ENCODE measurements at regions not wholly inside any gene's neighbourhood (a gene's known extent, or its start where the extent isn't known, plus 50 kb on each side); places are given as distances from the start of the nearest gene placed in this dataset.

- no peak overlapping the region for H3K9ac ChIP-seq (ENCODE audit: low read length)
- no peak overlapping the region for H2AFZ ChIP-seq (ENCODE audit: low read depth, low read length)
- no peaks in the 10 kb centered on the region for H3F3A ChIP-seq (ENCODE audit: insufficient read depth, low read length, poor library complexity, severe bottlenecking)
- H3K36me3 ChIP-seq (ENCODE audit: insufficient read depth, low read length) = no peaks in the 10 kb centered on the region
- H3K4me2 ChIP-seq (ENCODE audit: low read length) = no peak overlapping the region
- no peaks in the 10 kb centered on the region for H4K20me1 ChIP-seq (ENCODE audit: insufficient read depth)
- no peaks in the 10 kb centered on the region for H3K9me2 ChIP-seq (ENCODE audit: insufficient read depth, low read length)
- no peak for TF ChIP-seq EP300 (conservative IDR thresholded peaks at IDR 0.05; ENCODE audit: poor library complexity, severe bottlenecking)
- no peaks in the 10 kb centered on the region for H3K79me2 ChIP-seq (replicated peaks; ENCODE audit: insufficient read depth, low read length)
- no peaks in the 10 kb centered on the region for H3K27me3 ChIP-seq (ENCODE audit: insufficient read depth, low read depth, low read length)
- no peaks in the 10 kb centered on the region for H3K9me3 ChIP-seq (ENCODE audit: low read length)
- no peak overlapping the region for H3K27ac ChIP-seq (ENCODE audit: low read length)
- no peak overlapping the region for H3K4me3 ChIP-seq (ENCODE audit: low read length)
These were observed 466.8 kb downstream of the DIRAS2 start for GRCh38 chr9:90175865-90176264.

DNA sequence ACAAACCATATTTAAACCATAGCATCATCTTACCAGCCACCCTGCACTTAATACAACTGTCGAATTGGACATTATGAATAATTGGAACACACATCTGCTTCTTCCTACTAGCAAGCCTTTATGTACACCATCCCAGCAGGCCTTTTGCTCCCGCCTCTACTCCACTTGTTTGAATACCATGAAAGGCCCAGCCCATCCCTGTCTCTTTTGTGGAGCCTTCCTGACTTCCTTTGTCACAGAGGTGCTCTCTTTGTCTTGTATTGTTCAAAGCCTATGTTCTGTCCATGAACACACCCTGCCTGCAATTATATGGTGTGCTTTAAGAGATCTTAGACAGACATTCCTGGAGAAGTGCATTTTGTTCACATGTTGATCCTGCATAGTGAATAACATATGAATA is 465.7 kb downstream of the DIRAS2 start:
- Histone ChIP-seq H3K79me2 (replicated peaks; ENCODE audit: insufficient read depth, low read length) (no peaks in the 10 kb centered on the region), H3K9ac (ENCODE audit: low read length) (no peak overlapping the region), H3K27ac (ENCODE audit: low read length) (no peak overlapping the region), H3K4me3 (ENCODE audit: low read length) (no peak overlapping the region), H4K20me1 (ENCODE audit: insufficient read depth) (no peaks in the 10 kb centered on the region), H3K9me3 (ENCODE audit: low read length) (no peaks in the 10 kb centered on the region), H3F3A (ENCODE audit: insufficient read depth, low read length, poor library complexity, severe bottlenecking) (no peaks in the 10 kb centered on the region), H3K9me2 (ENCODE audit: insufficient read depth, low read length) (no peaks in the 10 kb centered on the region), H2AFZ (ENCODE audit: low read depth, low read length) (no peak overlapping the region), H3K4me2 (ENCODE audit: low read length) (no peak overlapping the region), H3K36me3 (ENCODE audit: insufficient read depth, low read length) (no peaks in the 10 kb centered on the region), H3K27me3 (ENCODE audit: insufficient read depth, low read depth, low read length) (no peaks in the 10 kb centered on the region)
- TF ChIP-seq TAF1 (IDR thresholded peaks at IDR 0.05; ENCODE audit: low read depth) (no peak), SMC3 (conservative IDR thresholded peaks at IDR 0.05; ENCODE audit: poor library complexity) (no peak), POLR2AphosphoS5 (IDR thresholded peaks at IDR 0.05) (no peak), CTCF (IDR thresholded peaks at IDR 0.05; ENCODE audit: poor library complexity, severe bottlenecking) (no peak), EZH2 (IDR thresholded peaks at IDR 0.05; ENCODE audit: borderline replicate concordance, insufficient read depth, low read length, poor library complexity, severe bottlenecking) (no peak), REST (IDR thresholded peaks at IDR 0.05; ENCODE audit: borderline replicate concordance) (no peak), RAD21 (conservative IDR thresholded peaks at IDR 0.05) (no peak), MXI1 (conservative IDR thresholded peaks at IDR 0.05; ENCODE audit: poor library complexity, severe bottlenecking) (no peak), EP300 (conservative IDR thresholded peaks at IDR 0.05; ENCODE audit: poor library complexity, severe bottlenecking) (no peak)

GRCh38 chr9:90180381-90180780 is 462.2 kb downstream of the DIRAS2 start:
- Histone ChIP-seq H3K4me2 (ENCODE audit: low read length) (no peak overlapping the region), H3K9ac (ENCODE audit: low read length) (no peak overlapping the region), H3K27me3 (ENCODE audit: insufficient read depth, low read depth, low read length) (no peaks in the 10 kb centered on the region)

More at GRCh38 chr9:90180381-90180780, 462.2 kb downstream of the DIRAS2 start:
- H3K27ac ChIP-seq (ENCODE audit: low read length) = no peak overlapping the region
- no peaks in the 10 kb centered on the region for H3F3A ChIP-seq (ENCODE audit: insufficient read depth, low read length, poor library complexity, severe bottlenecking)
- H3K36me3 ChIP-seq (ENCODE audit: insufficient read depth, low read length) = no peaks in the 10 kb centered on the region
- TF ChIP-seq SMC3 (conservative IDR thresholded peaks at IDR 0.05; ENCODE audit: poor library complexity) (no peak), EP300 (conservative IDR thresholded peaks at IDR 0.05; ENCODE audit: poor library complexity, severe bottlenecking) (no peak), POLR2AphosphoS5 (IDR thresholded peaks at IDR 0.05) (no peak), MXI1 (conservative IDR thresholded peaks at IDR 0.05; ENCODE audit: poor library complexity, severe bottlenecking) (no peak), TAF1 (IDR thresholded peaks at IDR 0.05; ENCODE audit: low read depth) (no peak), REST (IDR thresholded peaks at IDR 0.05; ENCODE audit: borderline replicate concordance) (no peak)
- H3K4me3 ChIP-seq (ENCODE audit: low read length) = no peak overlapping the region
- H3K9me3 ChIP-seq (ENCODE audit: low read length) = no peaks in the 10 kb centered on the region
- H2AFZ ChIP-seq (ENCODE audit: low read depth, low read length) = no peak overlapping the region
- no peaks in the 10 kb centered on the region for H3K9me2 ChIP-seq (ENCODE audit: insufficient read depth, low read length)
- no peaks in the 10 kb centered on the region for H4K20me1 ChIP-seq (ENCODE audit: insufficient read depth)
- no peaks in the 10 kb centered on the region for H3K79me2 ChIP-seq (replicated peaks; ENCODE audit: insufficient read depth, low read length)
